ENCODE measurements at regions not wholly inside any gene's neighbourhood (a gene's known extent, or its start where the extent isn't known, plus 50 kb on each side); places are given as distances from the start of the nearest gene placed in this dataset.

- TF ChIP-seq CTCF (IDR thresholded peaks at IDR 0.05) (no peak), NR2C2 (CRISPR knock-in tag; IDR thresholded peaks at IDR 0.05) (no peak), CREM (CRISPR knock-in tag; IDR thresholded peaks at IDR 0.05) (no peak), ATF6 (CRISPR knock-in tag; IDR thresholded peaks at IDR 0.05) (no peak), ETV6 (CRISPR knock-in tag; IDR thresholded peaks at IDR 0.05) (no peak), USF2 (CRISPR knock-in tag; IDR thresholded peaks at IDR 0.05) (no peak), ZNF138 (CRISPR knock-in tag; conservative IDR thresholded peaks at IDR 0.05) (no peak), ESRRA (CRISPR knock-in tag; IDR thresholded peaks at IDR 0.05; ENCODE audit: borderline replicate concordance) (no peak), TP53 (CRISPR knock-in tag; IDR thresholded peaks at IDR 0.05) (no peak), JUN (CRISPR knock-in tag; IDR thresholded peaks at IDR 0.05) (no peak), E2F5 (CRISPR knock-in tag; IDR thresholded peaks at IDR 0.05) (no peak), OVOL2 (CRISPR knock-in tag; IDR thresholded peaks at IDR 0.05; ENCODE audit: borderline replicate concordance) (no peak), E2F1 (CRISPR knock-in tag; IDR thresholded peaks at IDR 0.05) (no peak), ELF4 (CRISPR knock-in tag; IDR thresholded peaks at IDR 0.05; ENCODE audit: low read depth) (no peak)
These were observed 89.8 kb downstream of the CYB561 start for GRCh38 chr17:63356337-63356757.

Data from WTC11 (cell line).